Endodermal cell (in vitro differentiated cells): ENCODE measurements at regions not wholly inside any gene's neighbourhood (a gene's known extent, or its start where the extent isn't known, plus 50 kb on each side); places are given as distances from the start of the nearest gene placed in this dataset.
A peak's percentile ranks its signal among the peaks of the same experiment; 100 is the strongest.

Experiments
- DNase-seq: peaks from one replicate; pipeline ENCODE4 v3.0.0-alpha.2; 2017
- H3K27ac ChIP-seq: 2 replicates; pipeline ENCODE4 v1.5.1; 2013; ENCODE audit warnings: mild to moderate bottlenecking, low read depth, low read length, moderate library complexity
- H3K27me3 ChIP-seq: 2 replicates; pipeline ENCODE4 v1.6.1; 2013; ENCODE audit warnings: mild to moderate bottlenecking, low read length, moderate library complexity; ENCODE audit not compliant: insufficient read depth, control insufficient read depth, poor library complexity, severe bottlenecking
- H3K36me3 ChIP-seq: 2 replicates; pipeline ENCODE4 v1.7.0; 2013; ENCODE audit warnings: mild to moderate bottlenecking, low read length, moderate library complexity; ENCODE audit not compliant: control insufficient read depth, insufficient read depth
- H3K4me1 ChIP-seq: one replicate; pipeline ENCODE4 v1.7.0; 2013; ENCODE audit warnings: low read length; ENCODE audit not compliant: control insufficient read depth, insufficient read depth
- H3K4me3 ChIP-seq: 2 replicates; pipeline ENCODE4 v1.5.1; 2013; ENCODE audit warnings: mild to moderate bottlenecking, low read length, moderate library complexity
- H3K9ac ChIP-seq: 2 replicates; pipeline ENCODE4 v1.6.1; 2013; ENCODE audit warnings: mild to moderate bottlenecking, low read length, moderate library complexity; ENCODE audit not compliant: poor library complexity, severe bottlenecking; ENCODE audit errors: extremely low read depth
- H3K9me3 ChIP-seq: 2 replicates; pipeline ENCODE4 v1.6.1; 2013; ENCODE audit warnings: mild to moderate bottlenecking, low read length, moderate library complexity; ENCODE audit not compliant: control insufficient read depth
- H3K27ac Mint-ChIP-seq: 2 replicates; pipeline ENCODE4 v1.8.0; 2020; ENCODE audit warnings: mixed read lengths
- H3K27me3 Mint-ChIP-seq: 2 replicates; pipeline ENCODE4 v1.8.0; 2021; ENCODE audit warnings: mild to moderate bottlenecking, mixed read lengths; ENCODE audit not compliant: insufficient read depth
- H3K36me3 Mint-ChIP-seq: 2 replicates; pipeline ENCODE4 v1.8.0; 2020; ENCODE audit warnings: low read depth, mixed read lengths
- H3K4me1 Mint-ChIP-seq: 2 replicates; pipeline ENCODE4 v1.8.0; 2020; ENCODE audit warnings: mixed read lengths
- H3K4me3 Mint-ChIP-seq: 2 replicates; pipeline ENCODE4 v1.8.0; 2020; ENCODE audit warnings: mild to moderate bottlenecking, moderate library complexity, mixed read lengths
- H3K9me3 Mint-ChIP-seq: 2 replicates; pipeline ENCODE4 v1.8.0; 2020; ENCODE audit warnings: mild to moderate bottlenecking, mixed read lengths
- WGBS, 2 experiments: methylation state at CpG; one replicate each; pipeline versions ENCODE4 v1.1.5 to v1.1.7; 2013; ENCODE audit warnings: missing lambda C conversion rate in 2 of 2, mixed read lengths in 1 of 2; ENCODE audit not compliant: insufficient coverage in 1 of 2, insufficient read length in 1 of 2; 5-methylcytosine and 5-hydroxymethylcytosine counted together
- TF ChIP-seq, protein P1 (sequence below): fragments of 200-600 bp; sonication (generic); conservative IDR thresholded peaks from 2 replicates; pipeline ENCODE4 v1.5.0; 2021; ENCODE audit warnings: antibody characterized with exemption, mild to moderate bottlenecking

DNA sequence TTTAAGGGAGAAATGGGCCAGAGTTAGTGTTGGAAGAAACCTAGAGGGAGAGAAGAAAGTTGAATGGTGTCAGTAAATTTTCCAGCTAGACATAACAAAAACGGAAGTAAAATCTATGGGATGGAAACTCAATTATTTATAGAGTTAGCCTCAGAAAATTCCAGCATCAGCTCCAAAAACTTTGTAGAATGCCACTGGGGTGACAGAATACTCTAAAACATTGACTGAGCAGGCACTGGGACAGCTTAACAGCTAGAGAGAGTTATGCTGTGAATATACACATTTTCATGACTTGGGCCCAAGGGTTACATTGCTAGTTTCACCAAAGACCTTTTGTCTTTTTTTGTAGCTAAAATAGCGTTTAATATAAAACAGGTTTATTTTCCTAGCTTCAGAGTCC is 226.3 kb downstream of the PHLDA1 start:
- Mint-ChIP-seq H3K9me3 (peaks cover 12% of the 10 kb centered on the region), H3K4me1 (peaks cover 8% of the 10 kb centered on the region), H3K36me3 (no peaks in the 10 kb centered on the region), H3K27me3 (no peaks in the 10 kb centered on the region), H3K4me3 (no peak overlapping the region), H3K27ac (no peak overlapping the region)
- peaks cover 26% of the 10 kb centered on the region for H3K9me3 ChIP-seq
- H3K4me1 ChIP-seq, result no peaks in the 10 kb centered on the region
- no peaks in the 10 kb centered on the region for H3K36me3 ChIP-seq
- no peak overlapping the region for H3K9ac ChIP-seq
- no peak overlapping the region for H3K4me3 ChIP-seq
- TF ChIP-seq, protein P1, sequence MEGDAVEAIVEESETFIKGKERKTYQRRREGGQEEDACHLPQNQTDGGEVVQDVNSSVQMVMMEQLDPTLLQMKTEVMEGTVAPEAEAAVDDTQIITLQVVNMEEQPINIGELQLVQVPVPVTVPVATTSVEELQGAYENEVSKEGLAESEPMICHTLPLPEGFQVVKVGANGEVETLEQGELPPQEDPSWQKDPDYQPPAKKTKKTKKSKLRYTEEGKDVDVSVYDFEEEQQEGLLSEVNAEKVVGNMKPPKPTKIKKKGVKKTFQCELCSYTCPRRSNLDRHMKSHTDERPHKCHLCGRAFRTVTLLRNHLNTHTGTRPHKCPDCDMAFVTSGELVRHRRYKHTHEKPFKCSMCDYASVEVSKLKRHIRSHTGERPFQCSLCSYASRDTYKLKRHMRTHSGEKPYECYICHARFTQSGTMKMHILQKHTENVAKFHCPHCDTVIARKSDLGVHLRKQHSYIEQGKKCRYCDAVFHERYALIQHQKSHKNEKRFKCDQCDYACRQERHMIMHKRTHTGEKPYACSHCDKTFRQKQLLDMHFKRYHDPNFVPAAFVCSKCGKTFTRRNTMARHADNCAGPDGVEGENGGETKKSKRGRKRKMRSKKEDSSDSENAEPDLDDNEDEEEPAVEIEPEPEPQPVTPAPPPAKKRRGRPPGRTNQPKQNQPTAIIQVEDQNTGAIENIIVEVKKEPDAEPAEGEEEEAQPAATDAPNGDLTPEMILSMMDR, result no peak
- no peak overlapping the region for H3K27ac ChIP-seq
- WGBS, 2 experiments, result 60 to 91% methylated on average over 1 of the region's 2 CpGs
- no peaks in the 10 kb centered on the region for H3K27me3 ChIP-seq
- DNase-seq, result no peak

DNA sequence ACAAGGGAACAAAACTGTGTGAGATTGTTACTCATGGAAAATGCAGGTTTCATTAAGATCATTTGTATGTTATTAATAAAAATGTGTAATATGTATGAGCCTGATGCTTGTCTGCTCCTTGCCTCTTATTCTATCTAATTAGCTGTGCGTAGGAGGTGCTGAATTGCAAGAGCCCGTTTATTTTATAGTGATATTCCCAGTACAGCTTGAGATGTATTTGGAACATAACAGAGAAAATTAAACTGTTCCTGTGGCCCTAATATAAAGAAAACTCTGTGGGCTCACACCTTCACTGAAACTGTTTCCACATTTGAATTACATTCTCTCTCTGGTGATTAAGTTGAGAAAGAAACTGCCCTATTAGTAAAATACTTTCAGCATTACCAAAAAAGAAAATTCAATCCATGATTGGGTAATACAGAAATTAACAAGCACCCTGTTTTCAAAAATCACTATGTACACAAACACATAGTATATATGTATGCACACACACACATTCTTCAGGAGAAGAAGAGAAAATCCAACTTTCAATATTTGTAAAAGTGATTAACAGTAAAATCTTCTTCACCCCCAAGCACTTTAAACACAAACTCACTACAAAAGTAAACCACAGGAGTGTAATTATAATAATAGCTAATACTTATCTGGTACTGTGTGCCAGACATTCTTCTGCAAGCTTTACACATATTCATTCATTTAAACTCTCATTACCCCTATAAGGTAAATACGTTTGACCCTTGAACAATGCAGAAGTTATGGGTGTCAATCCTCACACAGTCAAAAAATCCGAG is 233.2 kb downstream of the PHLDA1 start:
- Histone ChIP-seq H3K27ac (no peak overlapping the region), H3K9ac (no peak overlapping the region), H3K4me3 (no peak overlapping the region), H3K36me3 (no peaks in the 10 kb centered on the region), H3K27me3 (no peaks in the 10 kb centered on the region), H3K9me3 (no peaks in the 10 kb centered on the region), H3K4me1 (peaks cover 8% of the 10 kb centered on the region)
- no peak for DNase-seq
- Mint-ChIP-seq H3K4me1 (peaks cover 20% of the 10 kb centered on the region), H3K4me3 (no peak overlapping the region), H3K27ac (peak overlapping the region; percentile 30), H3K27me3 (no peaks in the 10 kb centered on the region), H3K36me3 (no peaks in the 10 kb centered on the region), H3K9me3 (no peaks in the 10 kb centered on the region)
- WGBS, 2 experiments, result 89% methylated on average over 4 of the region's 4 CpGs; no CpG with 5 or more reads in 1 of the 2 experiments
- TF ChIP-seq, protein P1, result no peak

DNA sequence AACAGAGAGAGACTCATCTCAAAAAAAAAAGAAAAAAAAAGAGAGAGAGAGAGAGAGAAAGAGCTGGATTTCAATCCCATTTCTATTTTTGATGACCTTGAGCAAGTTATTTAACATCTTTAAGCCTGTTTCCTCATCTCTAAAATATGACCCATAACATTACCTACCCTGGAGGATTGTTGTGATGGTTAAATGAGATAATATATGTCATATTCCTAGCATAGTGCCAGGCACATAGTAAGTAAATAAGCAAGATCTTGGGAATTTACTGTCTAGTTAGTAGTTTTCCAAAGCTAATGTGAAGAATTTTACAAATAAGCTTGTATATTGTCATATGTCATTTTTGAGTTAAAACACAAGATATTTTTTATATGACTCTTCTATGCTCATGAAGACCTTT is 236.5 kb downstream of the PHLDA1 start:
- Histone ChIP-seq H3K4me1 (peaks cover 8% of the 10 kb centered on the region), H3K4me3 (no peak overlapping the region), H3K9me3 (no peaks in the 10 kb centered on the region), H3K9ac (no peak overlapping the region), H3K27ac (no peak overlapping the region), H3K27me3 (no peaks in the 10 kb centered on the region), H3K36me3 (no peaks in the 10 kb centered on the region)
- TF ChIP-seq, protein P1, result no peak
- peaks cover 23% of the 10 kb centered on the region for H3K4me1 Mint-ChIP-seq
- H3K27ac Mint-ChIP-seq, result no peak overlapping the region
- no peaks in the 10 kb centered on the region for H3K36me3 Mint-ChIP-seq
- H3K4me3 Mint-ChIP-seq, result no peak overlapping the region
- H3K27me3 Mint-ChIP-seq, result no peaks in the 10 kb centered on the region
- no peak for DNase-seq
- no peaks in the 10 kb centered on the region for H3K9me3 Mint-ChIP-seq
